HG03045 (cell line): ENCODE measurements at regions not wholly inside any gene's neighbourhood (a gene's known extent, or its start where the extent isn't known, plus 50 kb on each side); places are given as distances from the start of the nearest gene placed in this dataset.

ENCODE experiments used
- ATAC-seq: cut with Tn5 transposase; IDR thresholded peaks from one replicate; pipeline ENCODE4 v1.9.1; 2021; ENCODE audit warnings: mild to moderate bottlenecking, moderate library complexity; ENCODE audit not compliant: unreplicated experiment

DNA sequence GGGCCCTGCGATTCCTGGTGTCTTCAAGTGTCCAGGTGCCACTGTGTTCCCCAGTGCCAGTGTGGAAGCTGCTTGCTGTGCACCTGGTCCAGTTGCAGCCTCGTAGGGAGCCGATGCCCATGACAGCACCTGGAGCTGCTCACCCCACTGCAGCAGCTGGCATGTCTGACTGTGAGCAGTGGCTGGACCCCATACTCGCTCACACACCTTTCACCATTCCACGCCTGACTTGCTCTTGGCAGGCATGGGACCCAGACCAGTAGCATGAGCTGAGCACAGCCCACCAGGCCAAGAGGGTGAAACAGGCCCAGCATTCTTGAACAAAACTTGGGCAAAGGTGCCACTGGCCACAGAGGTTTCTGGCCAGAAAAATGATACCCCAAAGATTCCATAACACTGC lies 124.5 kb upstream of the THY1 start:
- no peak for ATAC-seq

DNA sequence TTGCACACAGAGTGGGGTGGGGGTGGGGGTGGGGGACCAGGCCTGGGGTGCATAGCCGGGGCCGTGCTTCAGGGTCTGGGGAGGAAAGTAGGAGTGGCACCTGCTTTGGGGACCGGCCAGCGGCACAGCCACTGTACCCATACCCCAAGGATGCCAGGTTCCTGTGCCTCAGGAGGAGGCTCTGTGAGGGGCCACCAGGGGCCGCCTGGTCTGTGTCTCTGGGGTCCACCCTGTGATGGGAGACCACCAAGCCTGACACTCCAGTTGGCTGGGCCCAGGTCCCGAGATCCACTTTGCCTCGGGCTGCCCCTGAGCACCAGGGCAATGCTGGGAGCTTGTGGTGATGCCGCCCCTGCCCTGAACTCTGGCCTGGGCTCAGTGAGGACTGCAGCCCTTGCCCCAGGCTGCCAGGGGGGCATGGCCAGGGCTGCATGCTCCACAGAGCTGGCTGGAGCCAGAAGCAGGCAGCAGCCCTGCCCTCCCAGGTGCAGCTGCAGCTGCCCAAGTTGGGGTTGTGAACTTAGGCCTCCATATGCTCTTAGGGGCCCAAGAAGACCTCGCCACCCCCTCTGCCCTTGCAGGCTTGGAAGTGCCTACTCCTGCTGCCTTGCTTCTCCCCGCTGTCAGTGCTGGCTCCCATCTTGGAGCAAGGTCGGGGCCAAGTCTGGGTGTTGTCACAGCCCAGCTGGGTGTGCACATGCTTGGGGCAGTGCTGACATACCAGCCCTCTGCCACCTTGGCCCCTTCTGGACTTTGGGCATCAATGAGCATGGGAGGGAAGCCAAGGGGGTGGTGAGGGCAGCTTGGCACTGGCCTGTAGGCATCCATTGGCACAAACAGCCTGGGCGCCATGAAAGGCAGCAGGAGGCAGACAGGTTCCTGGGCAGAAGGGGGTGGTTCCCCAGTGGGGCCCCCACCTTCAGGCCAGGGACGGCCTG lies 123.3 kb upstream of the THY1 start:
- ATAC-seq: no peak

DNA sequence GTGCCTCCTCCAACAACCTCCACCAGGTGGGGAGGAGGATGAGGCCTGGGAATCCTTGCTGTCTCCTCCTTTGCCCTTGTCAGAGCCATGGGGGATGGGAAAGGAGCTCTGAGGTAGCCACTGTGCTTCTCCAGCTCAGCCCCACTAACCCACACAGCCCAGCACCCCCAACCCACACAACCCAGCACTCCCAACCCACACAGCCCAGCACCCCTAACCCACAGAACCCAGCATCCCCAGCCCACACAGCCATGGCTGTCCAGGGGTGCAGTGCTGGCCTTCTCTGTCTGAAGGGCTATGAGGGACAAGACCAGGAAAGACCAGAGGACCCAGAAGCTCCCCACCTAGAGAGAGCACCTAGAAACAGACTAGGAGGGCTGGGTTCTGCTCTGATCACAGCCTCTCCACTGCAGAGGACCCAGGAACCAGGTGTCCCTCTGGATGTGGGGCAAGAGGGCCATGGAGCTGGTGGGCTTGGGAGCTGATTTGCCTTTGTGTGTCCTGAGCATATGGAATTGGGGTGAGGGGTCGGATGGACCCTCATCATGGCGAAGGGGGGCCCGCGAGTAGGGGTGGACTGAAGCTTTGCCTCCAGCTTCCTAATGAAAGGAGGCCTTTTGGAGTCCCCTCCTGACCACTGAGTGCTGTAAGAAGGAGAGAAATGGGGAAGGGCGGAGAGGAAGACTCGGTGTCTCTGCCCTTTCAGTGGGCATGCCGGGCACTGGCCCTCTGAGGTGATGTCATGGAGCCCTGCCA lies 117.6 kb upstream of the THY1 start:
- ATAC-seq: no peak

DNA sequence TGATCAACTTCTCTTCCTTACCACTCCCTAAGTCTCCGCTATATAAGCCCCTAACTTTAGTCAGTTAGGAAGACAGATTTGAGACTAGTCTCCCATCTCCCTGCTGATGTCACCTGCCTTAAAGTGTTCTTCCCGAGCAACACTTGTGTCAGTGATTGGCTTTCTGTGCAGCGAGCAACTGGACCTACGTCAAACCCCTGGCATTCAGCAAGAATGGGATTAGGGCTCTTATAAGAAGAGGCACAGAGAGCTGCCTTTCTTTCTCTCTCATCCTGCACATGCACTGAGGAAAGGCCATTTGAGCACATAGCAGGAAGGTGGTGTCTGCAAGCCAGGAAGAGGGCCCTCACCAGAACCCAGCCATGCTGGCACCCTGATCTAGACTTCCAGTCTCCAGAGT lies 116.6 kb upstream of the THY1 start:
- no peak for ATAC-seq

DNA sequence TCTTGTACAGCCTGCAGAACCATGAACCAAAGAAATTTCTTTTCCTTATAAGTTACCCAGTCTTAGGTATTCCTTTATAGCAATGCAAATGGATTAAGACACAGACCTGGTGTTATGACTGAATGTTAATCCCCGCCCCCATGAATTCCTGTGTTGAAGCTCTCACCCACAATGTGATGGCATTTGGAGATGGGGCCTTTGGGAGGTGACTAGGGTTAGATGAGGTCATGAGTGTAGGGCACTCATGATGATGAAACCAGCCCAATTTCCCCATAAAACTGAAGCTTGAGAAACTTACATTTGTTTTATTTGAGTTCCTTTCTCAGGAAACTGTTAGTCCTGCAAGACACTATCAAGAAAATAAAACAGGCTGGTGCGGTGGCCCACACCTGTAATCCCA lies 115.8 kb upstream of the THY1 start:
- ATAC-seq: no peak

DNA sequence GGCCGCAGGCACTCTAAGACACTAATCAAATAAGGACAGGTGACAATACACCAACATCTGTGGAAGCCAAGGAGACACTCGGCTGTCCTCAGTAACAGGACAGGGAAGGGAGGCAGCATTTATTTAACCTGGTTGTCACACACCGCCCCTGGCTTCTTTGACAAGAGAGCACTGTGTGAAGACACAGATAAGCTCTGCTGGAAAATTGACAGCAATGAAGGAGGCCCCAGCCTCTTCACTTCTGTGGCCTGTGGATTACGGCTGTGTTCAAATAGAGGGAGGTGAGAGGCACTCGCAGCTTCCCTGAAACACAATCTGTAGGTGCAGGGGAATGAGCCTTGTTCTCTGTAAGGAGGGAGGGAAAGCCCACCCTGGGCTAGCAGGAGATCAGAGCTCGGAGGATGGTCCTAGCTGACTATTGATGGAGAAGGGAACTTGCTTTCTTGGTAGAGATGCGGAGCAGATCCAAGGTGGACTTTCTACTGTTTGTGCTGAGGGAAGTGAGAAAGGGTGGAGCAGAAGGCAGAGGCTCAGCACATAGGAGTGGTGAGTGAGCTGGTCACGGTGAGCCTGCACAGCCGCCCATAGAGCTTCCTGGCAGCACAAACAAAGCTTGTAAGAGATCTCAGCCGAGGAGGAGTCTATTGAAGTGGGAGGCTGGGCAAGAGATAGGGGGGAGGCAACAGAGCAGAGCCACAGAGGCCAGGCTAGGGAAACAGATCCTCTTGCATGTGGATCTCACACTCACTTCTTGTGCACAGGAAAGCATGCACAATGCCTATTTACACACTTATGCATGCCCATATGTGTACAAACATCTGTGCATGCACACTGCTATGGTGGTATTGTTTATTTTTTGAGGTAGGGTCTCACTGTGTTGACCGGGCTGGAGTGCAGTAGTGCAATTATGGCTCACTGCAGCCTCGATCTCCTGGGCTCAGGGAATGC lies 114.6 kb upstream of the THY1 start:
- ATAC-seq: no peak

DNA sequence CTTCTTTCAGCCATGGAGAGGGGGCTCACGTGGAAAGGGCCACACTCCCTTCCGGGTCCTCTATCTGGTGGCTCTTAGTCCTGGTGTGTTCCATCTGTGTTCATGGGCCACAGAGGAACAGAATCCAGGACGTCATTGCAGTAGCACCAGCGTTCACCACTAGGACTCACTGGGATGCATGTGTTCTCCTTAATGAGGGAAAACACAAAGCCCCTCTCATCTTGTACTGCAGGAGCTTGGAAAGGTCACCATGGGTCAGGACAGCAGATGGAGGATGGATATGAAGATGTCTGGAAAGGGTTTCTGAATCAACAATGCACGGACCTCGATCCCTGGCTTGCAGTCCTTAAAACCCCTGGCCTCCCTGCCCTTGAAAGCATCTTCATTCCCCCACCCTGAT lies 113.8 kb upstream of the THY1 start:
- no peak for ATAC-seq

DNA sequence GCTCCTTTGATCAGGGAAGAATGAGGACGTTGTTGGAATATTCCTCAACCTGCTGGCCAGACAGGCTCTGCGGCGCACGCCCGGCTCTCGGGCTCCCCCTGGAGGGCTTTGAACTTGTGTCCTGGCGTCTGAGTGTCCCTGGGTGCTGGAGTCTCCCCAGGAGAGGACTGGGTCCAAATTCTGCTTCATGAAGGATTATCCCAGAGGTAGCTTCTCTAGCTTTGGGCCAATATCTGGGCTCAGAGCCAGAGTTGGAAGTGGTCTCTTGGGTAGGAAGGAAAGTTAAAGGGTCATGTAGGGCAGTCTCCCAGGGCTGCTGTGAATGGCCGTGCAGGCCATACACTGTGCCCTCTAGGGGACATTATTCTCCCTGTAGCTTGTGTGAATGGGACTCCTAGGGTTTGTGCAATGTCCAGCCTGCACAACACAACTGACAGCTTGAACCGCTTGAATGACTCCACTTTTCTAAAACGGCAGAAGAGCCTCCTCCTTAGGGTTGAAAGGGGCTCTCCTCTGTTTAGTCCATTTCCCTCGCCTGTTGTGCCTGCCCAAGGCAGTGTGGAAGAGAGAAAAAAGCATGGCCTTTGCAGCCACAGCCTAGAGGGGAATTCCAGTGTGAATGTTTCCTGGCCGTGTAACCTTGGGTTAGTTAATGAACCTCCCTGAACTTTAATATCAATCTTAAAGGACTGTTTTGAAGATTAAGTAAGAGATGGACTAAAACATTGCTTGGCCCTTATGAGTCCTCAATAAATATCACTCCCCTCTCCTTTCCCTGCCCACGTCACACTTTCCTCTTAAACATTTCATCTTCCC lies 111.2 kb upstream of the THY1 start:
- ATAC-seq: no peak

DNA sequence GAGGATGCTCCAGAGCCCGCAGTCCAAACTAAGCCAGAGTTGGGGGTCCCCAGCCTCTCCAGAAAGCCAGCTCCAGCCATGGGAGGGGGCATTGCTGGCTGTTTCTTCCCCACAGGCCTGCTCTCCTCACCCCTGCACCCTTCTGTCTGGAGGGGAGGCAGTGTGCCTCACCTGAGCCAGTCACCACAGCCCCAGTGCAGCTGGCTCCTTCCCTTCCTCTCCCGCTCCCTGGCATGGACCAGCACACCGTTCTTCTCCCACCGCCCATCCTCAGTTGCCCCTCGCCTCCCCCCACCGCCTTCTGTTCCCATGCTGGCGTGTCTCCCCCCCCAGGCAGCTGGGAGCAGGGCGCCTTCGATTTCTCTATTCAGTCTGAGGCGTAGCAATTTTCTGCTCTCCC lies 110.5 kb upstream of the THY1 start:
- ATAC-seq: no peak

DNA sequence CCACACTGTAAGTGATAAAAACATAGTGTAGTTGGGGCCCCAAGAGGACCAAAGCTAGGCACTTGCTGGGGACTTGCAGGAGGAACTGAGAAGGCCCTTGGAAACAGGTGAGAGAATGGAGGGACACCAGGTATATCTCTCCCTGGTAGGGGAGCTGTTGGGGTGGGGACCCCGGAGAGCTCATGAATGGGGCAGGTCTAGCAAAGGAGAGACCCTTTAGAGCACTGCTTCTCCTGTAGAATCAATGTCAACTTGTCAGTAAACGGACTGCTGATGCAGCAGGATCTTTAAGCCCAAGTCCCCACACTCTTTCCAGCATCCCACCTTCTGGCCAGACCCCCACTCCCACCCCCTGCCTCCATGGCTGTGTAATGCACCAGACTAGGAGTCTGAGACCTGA lies 109.6 kb upstream of the THY1 start:
- ATAC-seq: no peak

DNA sequence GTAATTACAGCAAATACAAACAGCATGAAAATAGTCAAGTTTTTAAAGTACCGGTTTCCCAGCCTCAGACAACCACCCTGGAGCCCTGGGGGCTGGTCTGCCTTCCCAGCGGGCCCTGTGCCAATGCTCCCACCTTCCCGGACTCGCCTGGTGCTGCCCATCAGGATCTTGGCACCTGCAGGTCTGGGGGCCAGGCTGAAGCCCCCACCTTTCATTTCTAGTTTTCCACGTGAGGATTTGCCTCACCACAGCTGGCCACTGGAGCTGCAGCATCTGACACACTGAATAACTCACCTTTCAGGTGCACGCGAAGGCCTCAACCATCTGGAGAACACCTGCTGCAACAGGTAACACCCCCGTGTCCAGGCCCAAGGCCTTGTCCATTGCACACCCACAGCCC lies 108.7 kb upstream of the THY1 start:
- no peak for ATAC-seq

DNA sequence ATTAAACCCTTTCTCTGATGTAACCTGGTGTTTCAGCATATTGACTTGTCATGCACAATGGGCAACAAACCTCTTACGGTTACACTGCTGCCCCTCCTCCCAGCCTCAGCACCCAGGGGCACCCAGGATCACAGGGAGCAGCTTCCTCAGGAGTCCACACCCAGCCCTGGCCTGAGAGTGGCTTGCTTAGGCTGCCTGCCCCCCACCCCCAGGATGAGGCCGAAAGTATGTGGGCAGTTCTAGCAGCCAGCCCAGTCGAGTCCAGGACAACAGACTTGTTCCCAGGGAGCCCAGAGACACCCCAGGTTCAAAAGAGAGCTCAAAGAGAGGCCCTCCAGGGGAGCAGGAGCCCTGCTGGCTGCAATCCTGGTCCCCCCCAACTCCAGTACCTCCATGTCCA lies 108.1 kb upstream of the THY1 start:
- ATAC-seq: no peak

DNA sequence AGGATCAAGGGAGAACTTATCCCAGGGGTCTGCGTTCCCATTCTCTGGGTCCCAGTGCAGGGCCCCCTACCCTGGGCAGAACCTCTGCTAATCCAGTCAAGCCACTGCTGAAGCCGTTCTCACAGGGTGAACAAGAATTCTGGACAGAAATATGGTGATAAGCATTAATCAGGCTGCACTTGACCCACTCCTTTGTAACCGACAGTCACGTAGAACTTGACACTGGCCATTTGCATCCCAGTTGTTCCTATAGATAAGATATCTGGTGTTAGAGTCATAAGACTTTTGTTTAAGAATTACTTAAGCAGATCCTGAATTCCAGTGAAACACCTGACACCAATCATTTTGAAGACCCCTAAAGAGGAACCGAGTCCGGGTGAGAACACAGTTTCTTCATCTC lies 107.5 kb upstream of the THY1 start:
- no peak for ATAC-seq

DNA sequence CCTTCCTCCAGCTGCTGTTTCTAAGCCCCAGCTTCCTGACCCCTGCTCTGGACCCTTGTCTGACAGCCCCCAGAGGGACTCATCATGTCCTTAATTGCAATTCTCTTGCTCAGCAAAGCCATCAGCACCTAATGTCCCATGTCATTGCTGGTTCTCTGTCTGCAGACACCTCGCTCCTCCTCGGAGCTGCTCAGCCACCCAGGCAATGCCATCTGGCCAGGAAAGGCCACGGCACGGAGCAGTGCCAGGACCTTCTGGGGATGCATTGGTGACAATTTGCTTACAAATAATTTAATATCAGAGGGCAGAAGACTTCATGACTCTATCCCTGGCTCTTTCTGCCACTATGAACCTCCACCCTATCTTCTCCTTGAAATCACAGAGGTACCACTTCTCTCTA lies 107.0 kb upstream of the THY1 start:
- ATAC-seq: no peak

DNA sequence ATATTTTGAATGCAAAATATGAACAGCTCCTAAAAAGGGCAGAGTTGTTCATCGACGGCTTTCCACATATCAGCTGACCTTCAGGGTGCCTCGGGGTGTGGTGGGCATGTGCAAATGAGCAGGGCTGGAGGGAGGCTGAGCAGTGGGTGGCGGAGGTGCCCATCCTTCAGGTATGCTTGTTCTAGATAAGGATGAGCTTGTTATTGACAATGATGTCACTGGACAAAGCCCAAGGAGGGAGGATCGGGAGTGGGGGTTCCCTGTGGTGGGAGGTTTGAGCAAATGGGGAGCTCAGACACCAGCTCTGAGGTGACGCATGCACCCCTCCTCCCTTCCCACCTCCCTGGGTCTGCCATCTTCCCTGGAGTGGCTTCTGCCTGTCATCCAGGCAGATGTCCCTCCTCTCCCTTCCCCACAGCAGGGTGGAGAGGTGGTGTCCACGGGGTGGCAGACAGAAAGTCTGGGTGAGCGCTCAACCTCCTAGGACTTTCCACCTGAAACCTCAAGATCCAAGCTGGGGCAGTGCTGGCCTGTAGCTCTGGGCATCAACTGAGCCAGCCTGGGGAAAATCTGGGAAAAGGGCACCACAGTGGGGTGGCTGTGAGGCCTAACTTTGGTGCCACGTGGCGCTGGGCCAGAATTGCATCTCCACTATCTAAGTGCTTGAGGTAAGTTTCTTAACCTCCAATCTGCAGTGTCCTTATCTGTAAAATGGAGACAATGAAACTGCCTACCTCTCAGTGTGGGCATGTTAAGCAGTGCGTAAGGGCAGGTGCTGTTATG lies 106.3 kb upstream of the THY1 start:
- no peak for ATAC-seq

DNA sequence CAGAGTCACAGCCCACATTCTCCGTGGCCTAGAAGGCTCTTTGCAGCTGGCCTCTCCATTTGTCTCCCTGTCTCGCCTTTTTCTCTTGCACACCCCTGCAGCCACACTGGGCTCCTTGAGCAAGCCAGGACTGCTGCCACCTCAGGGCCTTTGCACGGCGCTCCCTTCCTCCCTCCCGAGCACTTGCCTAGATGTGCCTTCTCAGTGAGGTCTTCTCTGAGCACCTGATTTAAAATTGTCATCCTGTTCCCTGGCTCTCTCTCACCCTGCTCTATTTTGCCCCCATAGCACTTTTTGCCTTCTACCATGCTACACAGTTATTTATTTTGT lies 102.9 kb upstream of the THY1 start:
- no peak for ATAC-seq

DNA sequence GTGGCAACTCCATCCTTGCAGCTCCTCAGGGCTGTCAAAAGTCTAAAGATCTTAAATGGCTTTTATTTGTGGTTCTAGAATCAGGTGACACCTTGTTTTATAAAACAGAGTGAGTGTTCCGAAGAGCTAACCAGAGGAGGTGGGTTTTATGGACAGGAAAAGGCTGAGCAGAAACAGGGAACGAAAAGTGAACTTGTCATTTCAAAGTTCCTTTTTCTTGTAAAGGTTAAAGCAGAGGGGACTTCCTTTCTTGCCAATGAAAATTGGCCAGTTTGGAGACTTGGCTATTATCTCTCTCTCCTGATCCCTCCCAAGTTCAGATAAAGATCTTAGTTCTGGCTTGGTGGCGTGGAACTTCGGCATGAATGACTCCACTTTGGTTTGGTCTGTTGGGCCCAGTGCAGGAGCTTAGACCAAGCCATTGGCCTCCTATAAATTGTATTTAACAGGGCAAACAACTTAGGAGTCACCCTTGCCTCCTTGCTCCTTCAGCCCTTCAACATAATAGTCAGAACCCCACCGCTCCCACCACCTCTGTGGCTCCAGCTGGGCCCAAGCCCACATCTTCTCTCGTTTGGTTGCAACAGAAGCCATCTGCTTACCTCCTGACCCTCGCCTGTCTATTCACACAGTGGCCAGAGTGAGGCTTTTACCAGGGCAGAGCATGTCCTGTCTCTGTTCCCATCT lies 102.4 kb upstream of the THY1 start:
- ATAC-seq: no peak

DNA sequence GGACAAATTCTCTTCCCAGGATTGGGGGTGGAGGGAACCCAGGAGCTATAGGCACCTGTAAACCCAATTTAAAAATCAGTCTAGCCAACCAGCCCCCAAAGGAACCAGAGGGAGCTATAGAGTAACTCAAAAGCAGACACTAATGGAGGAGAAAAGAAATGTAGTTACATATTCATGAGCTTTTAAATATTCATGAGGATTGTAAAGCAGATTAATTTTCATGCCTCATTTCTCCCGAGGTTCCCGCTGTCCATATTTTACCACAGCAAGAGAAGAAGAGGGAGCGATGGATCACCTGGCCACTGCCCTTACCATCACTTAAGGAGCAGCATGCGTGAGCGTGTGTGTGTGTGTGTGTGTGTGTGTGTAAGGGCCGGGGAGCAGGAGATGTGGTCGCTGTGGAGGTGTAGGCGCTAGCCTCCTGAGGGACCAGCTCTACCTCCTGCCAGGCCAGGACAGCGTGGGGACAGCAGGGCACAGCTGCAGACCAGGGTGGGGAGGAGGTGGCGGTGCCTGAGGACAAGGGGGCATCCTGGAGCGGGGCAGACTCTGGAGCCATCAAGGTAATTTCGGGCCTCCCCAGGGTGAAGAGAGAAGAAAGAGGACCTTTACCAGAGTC lies 100.7 kb upstream of the THY1 start:
- ATAC-seq: no peak

DNA sequence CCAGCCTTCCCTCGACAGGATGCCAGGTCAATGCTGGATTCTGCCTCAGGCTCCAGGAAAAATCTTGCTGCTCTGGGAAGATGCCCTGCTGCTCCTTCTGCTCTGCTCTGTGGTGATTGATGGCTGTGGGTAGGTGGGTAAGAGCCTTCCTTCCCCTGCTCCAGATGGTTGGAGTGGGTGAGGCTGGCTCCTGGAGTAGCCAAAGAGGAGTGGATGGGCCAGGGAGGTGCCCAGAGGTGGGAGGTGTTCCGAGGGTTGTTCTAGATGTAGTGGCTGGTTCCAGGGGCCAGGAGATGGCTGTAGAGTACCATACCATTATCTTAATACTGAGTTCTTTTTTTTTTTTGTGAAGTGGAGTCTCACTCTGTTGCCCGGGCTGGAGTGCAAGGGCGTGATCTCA lies 99.6 kb upstream of the THY1 start:
- no peak for ATAC-seq
